ENCODE measurements at regions not wholly inside any gene's neighbourhood (a gene's known extent, or its start where the extent isn't known, plus 50 kb on each side); places are given as distances from the start of the nearest gene placed in this dataset.

- intact Hi-C loops (cut with micrococcal nuclease) (no loop called here), dilution Hi-C loops (cut with MboI; ENCODE audit: extremely low pct_ligation_motif_present, low sequenced_read_pairs) (no loop called here)
- no TSS peak for BruUV-seq (replicated peaks)
- Histone ChIP-seq H3K27me3 (ENCODE audit: control insufficient read depth in 2 of 2, insufficient read depth in 2 of 2, low read length in 2 of 2) (no peaks in the 10 kb centered on the region), H3K36me3 (ENCODE audit: control insufficient read depth in 2 of 2, extremely low read depth in 1 of 2, insufficient read depth in 2 of 2, low read length in 2 of 2) (no peaks in the 10 kb centered on the region), H2AFZ (ENCODE audit: low read depth, low read length) (no peak overlapping the region), H3K9me1 (replicated peaks; ENCODE audit: control insufficient read depth, extremely low read depth, insufficient read depth, low read length) (no peaks in the 10 kb centered on the region), H3K4me2 (ENCODE audit: insufficient read depth, low read length) (no peak overlapping the region), H3K4me3 (replicated peaks in 1 of 3; ENCODE audit: insufficient read depth in 1 of 3, low read depth in 1 of 3, low read length in 3 of 3) (no peak overlapping the region), H4K20me1 (replicated peaks; ENCODE audit: control insufficient read depth, extremely low read depth, insufficient read depth, low read length) (no peaks in the 10 kb centered on the region), H3K27ac (ENCODE audit: insufficient read depth, low read depth, low read length) (no peak overlapping the region), H3K4me1 (ENCODE audit: control insufficient read depth, extremely low read depth, insufficient read depth, low read length) (no peaks in the 10 kb centered on the region), H3K9me3 (replicated peaks; ENCODE audit: control insufficient read depth, insufficient read depth, low read length) (no peaks in the 10 kb centered on the region), H3K9ac (replicated peaks; ENCODE audit: extremely low read depth, insufficient read depth, low read length) (no peak overlapping the region), H3K79me2 (ENCODE audit: control insufficient read depth, insufficient read depth, low read length) (no peaks in the 10 kb centered on the region)
- FAIRE-seq (no peak), DNase-seq (ENCODE audit: low read depth, low spot score) (no peak)
- TF ChIP-seq GATA2 (IDR thresholded peaks at IDR 0.05; ENCODE audit: insufficient read depth, insufficient read length, low read depth, low read length) (no peak), MYC (IDR thresholded peaks at IDR 0.05; ENCODE audit: low read depth, low read length) (no peak), FOS (IDR thresholded peaks at IDR 0.05; ENCODE audit: borderline replicate concordance, insufficient read depth, low read length) (no peak), MAX (IDR thresholded peaks at IDR 0.05; ENCODE audit: insufficient read depth, insufficient read length) (no peak), CTCF (IDR thresholded peaks at IDR 0.05; ENCODE audit: extremely low read depth in 1 of 2, insufficient read depth in 1 of 2, low read depth in 1 of 2, low read length in 2 of 2) (no peak), EZH2 (IDR thresholded peaks at IDR 0.05; ENCODE audit: borderline replicate concordance, low read depth, low read length, severe bottlenecking) (no peak), POLR2A (IDR thresholded peaks at IDR 0.05; ENCODE audit: low read depth, low read length) (no peak)
- ChIA-PET CTCF (no interaction called here), POLR2A (no interaction called here)
These were observed 79.4 kb upstream of the POU3F1 start for GRCh38 chr1:38125837-38126520.
